ENCODE measurements at regions not wholly inside any gene's neighbourhood (a gene's known extent, or its start where the extent isn't known, plus 50 kb on each side); places are given as distances from the start of the nearest gene placed in this dataset.
"Not testable (repeated sequence)": the region's sequence is repeated elsewhere in the genome, so short reads cannot be mapped to it uniquely, and the experiment has no call there.

- no peak for ATAC-seq
- H3K4me3 ChIP-seq (ENCODE audit: low read length) = no peak overlapping the region
- H3K36me3 Mint-ChIP-seq = no peaks in the 10 kb centered on the region
- peaks cover 5 to 7% of the 10 kb centered on the region in 2 donors for H3K9me3 Mint-ChIP-seq
- H3K4me1 ChIP-seq (ENCODE audit: control insufficient read depth, insufficient read depth, low read length) = no peaks in the 10 kb centered on the region
- TF ChIP-seq, protein P1, sequence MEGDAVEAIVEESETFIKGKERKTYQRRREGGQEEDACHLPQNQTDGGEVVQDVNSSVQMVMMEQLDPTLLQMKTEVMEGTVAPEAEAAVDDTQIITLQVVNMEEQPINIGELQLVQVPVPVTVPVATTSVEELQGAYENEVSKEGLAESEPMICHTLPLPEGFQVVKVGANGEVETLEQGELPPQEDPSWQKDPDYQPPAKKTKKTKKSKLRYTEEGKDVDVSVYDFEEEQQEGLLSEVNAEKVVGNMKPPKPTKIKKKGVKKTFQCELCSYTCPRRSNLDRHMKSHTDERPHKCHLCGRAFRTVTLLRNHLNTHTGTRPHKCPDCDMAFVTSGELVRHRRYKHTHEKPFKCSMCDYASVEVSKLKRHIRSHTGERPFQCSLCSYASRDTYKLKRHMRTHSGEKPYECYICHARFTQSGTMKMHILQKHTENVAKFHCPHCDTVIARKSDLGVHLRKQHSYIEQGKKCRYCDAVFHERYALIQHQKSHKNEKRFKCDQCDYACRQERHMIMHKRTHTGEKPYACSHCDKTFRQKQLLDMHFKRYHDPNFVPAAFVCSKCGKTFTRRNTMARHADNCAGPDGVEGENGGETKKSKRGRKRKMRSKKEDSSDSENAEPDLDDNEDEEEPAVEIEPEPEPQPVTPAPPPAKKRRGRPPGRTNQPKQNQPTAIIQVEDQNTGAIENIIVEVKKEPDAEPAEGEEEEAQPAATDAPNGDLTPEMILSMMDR (IDR thresholded peaks at IDR 0.05) = no peak
- no peaks in the 10 kb centered on the region for H3K27me3 Mint-ChIP-seq (ENCODE audit: low read depth in 2 of 2)
- DNase-seq = no peak
- H3K9me3 ChIP-seq (ENCODE audit: control insufficient read depth, insufficient read depth, low read length) = peaks cover 4% of the 10 kb centered on the region
- no CpG with 5 or more reads among the region's 2 CpGs for whole genome bisulfite sequencing (ENCODE audit: insufficient coverage)
- no peaks in the 10 kb centered on the region for H3K4me1 Mint-ChIP-seq
- intact Hi-C loops (cut with micrococcal nuclease) = no loop called here
- no peaks in the 10 kb centered on the region for H3K27me3 ChIP-seq (ENCODE audit: control insufficient read depth, insufficient read depth, low read length)
- H3K36me3 ChIP-seq (ENCODE audit: control insufficient read depth, insufficient read depth, low read length) = no peaks in the 10 kb centered on the region
- no peak overlapping the region for H3K27ac Mint-ChIP-seq
- no peak overlapping the region for H3K4me3 Mint-ChIP-seq
- no peak overlapping the region for H3K27ac ChIP-seq (ENCODE audit: low read length)
Observed at GRCh38 chr3:55267206-55267930, 219.7 kb downstream of the WNT5A start.

GRCh38 chr3:55264919-55265318 lies 222.2 kb downstream of the WNT5A start:
- ATAC-seq = no peak
- 93% methylated on average over 3 of the region's 3 CpGs for WGBS (ENCODE audit: insufficient coverage)

DNA sequence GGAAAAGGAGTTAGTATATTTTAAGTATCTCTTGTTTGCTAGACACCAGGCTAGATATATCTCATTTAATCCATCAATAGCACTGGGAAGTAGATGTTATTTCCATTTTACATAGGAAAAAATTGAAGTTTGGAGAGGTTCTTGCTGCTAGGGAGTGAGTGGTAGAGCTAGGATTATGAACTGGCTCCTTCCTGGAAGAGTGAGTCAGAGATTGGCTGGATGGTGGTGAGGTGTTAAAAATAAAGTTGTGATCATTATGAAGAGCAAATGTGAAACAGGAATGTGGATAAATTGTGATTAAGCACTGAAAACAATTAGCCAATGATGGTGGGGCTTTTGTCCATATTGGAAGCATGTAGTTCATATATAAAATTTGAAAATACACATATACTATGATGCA lies 234.2 kb downstream of the WNT5A start:
- Mint-ChIP-seq H3K27ac (no peak overlapping the region), H3K27me3 (ENCODE audit: low read depth in 2 of 2) (no peaks in the 10 kb centered on the region), H3K4me3 (no peak overlapping the region), H3K36me3 (no peaks in the 10 kb centered on the region), H3K9me3 (peaks cover 20 to 23% of the 10 kb centered on the region in 2 donors), H3K4me1 (no peaks in the 10 kb centered on the region)
- no peak for ATAC-seq
- intact Hi-C loops (cut with micrococcal nuclease) = no loop called here
- Histone ChIP-seq H3K27me3 (ENCODE audit: control insufficient read depth, insufficient read depth, low read length) (no peaks in the 10 kb centered on the region), H3K4me1 (ENCODE audit: control insufficient read depth, insufficient read depth, low read length) (no peaks in the 10 kb centered on the region), H3K4me3 (ENCODE audit: low read length) (no peak overlapping the region), H3K9me3 (ENCODE audit: control insufficient read depth, insufficient read depth, low read length) (no peaks in the 10 kb centered on the region), H3K36me3 (ENCODE audit: control insufficient read depth, insufficient read depth, low read length) (no peaks in the 10 kb centered on the region), H3K27ac (ENCODE audit: low read length) (no peak overlapping the region)
- no peak for DNase-seq
- TF ChIP-seq, protein P1 (IDR thresholded peaks at IDR 0.05) = no peak

More at GRCh38 chr3:55264919-55265318, 222.2 kb downstream of the WNT5A start:
- TF ChIP-seq, protein P1 (IDR thresholded peaks at IDR 0.05) = no peak
- H3K9me3 ChIP-seq (ENCODE audit: control insufficient read depth, insufficient read depth, low read length) = peaks cover 4% of the 10 kb centered on the region
- no peak overlapping the region for H3K27ac Mint-ChIP-seq
- intact Hi-C loops (cut with micrococcal nuclease) = no loop called here
- H3K4me1 Mint-ChIP-seq = no peaks in the 10 kb centered on the region
- DNase-seq = no peak
- H3K9me3 Mint-ChIP-seq = peaks cover 3 to 5% of the 10 kb centered on the region in 2 donors
- no peaks in the 10 kb centered on the region for H3K27me3 Mint-ChIP-seq (ENCODE audit: low read depth in 2 of 2)
- H3K4me3 ChIP-seq (ENCODE audit: low read length) = no peak overlapping the region
- H3K27ac ChIP-seq (ENCODE audit: low read length) = no peak overlapping the region
- no peak overlapping the region for H3K4me3 Mint-ChIP-seq
- no peaks in the 10 kb centered on the region for H3K36me3 Mint-ChIP-seq
- H3K36me3 ChIP-seq (ENCODE audit: control insufficient read depth, insufficient read depth, low read length) = no peaks in the 10 kb centered on the region
- no peaks in the 10 kb centered on the region for H3K27me3 ChIP-seq (ENCODE audit: control insufficient read depth, insufficient read depth, low read length)
- no peaks in the 10 kb centered on the region for H3K4me1 ChIP-seq (ENCODE audit: control insufficient read depth, insufficient read depth, low read length)

DNA sequence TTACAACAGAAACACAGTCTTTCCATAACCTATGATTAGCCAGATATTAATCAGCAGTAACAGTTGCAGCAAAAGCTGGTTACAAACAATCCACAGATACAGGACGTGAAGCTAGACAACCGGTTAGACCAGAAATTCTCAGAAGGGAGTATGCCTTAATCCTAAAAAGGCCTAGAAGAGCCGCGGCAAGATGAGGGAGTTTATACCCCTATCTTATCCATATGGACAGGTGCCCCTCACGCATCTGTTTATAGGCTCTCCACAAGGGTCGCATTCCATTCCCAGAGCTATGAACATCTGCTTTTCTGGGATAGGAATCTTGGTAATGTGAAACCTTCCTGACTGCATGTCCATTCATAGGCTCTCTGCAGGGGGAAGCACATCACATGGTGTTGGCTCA lies 237.9 kb downstream of the WNT5A start:
- ATAC-seq; H3K9me3 ChIP-seq (ENCODE audit: control insufficient read depth, insufficient read depth, low read length); H3K27me3 ChIP-seq (ENCODE audit: control insufficient read depth, insufficient read depth, low read length); H3K27ac ChIP-seq (ENCODE audit: low read length); H3K4me1 ChIP-seq (ENCODE audit: control insufficient read depth, insufficient read depth, low read length); H3K4me1 Mint-ChIP-seq; H3K36me3 Mint-ChIP-seq; intact Hi-C loops (cut with micrococcal nuclease); DNase-seq; H3K4me3 Mint-ChIP-seq; H3K4me3 ChIP-seq (ENCODE audit: low read length); H3K27me3 Mint-ChIP-seq (ENCODE audit: low read depth in 2 of 2); H3K27ac Mint-ChIP-seq; H3K36me3 ChIP-seq (ENCODE audit: control insufficient read depth, insufficient read depth, low read length): not testable (repeated sequence)
- 98% methylated on average over 5 of the region's 6 CpGs for WGBS (ENCODE audit: insufficient coverage)
- H3K9me3 Mint-ChIP-seq = peaks cover 17 to 18% of the 10 kb centered on the region in 2 donors

Measured in natural killer cell (primary cell).